DMS79 (cell line): ENCODE measurements at regions not wholly inside any gene's neighbourhood (a gene's known extent, or its start where the extent isn't known, plus 50 kb on each side); places are given as distances from the start of the nearest gene placed in this dataset.

Experiments
- DNase-seq: peaks from one replicate; lab custom pipeline; 2025; lab: John Stamatoyannopoulos, UW

GRCh38 chr7:33852838-33853237, 52.5 kb upstream of the BMPER start:
- no peak for DNase-seq

GRCh38 chr7:33853361-33854062, 51.8 kb upstream of the BMPER start:
- DNase-seq = no peak

GRCh38 chr7:33854178-33854577, 51.2 kb upstream of the BMPER start:
- DNase-seq = no peak

GRCh38 chr7:33854801-33855350, 50.5 kb upstream of the BMPER start:
- no peak for DNase-seq
